NCI-H2029 (cell line): ENCODE measurements at regions not wholly inside any gene's neighbourhood (a gene's known extent, or its start where the extent isn't known, plus 50 kb on each side); places are given as distances from the start of the nearest gene placed in this dataset.

ENCODE experiments used
- DNase-seq: peaks from one replicate; lab custom pipeline; 2025; lab: John Stamatoyannopoulos, UW

DNA sequence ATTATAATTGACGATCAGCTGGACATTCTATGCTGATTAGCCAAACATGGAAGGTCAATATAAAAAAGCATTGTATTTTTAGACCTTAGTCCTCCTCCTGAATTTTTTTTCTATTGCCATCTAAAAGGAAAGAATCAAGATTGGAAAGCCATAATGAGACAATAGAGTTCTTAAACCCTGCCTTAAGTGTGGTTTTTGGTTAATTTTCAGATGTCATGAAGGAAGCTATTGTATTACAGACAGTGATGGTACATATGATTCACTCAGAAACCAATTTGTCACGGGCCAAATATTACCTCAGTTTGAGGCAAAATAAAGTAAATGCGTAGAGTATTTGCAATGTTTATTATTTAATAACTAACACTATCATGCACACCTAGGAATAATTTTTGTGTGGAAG lies 1164.0 kb upstream of the RAG2 start:
- no peak for DNase-seq

- no peak for DNase-seq
These were observed 1157.5 kb upstream of the RAG2 start for GRCh38 chr11:37755521-37755920.

- DNase-seq = no peak
These were observed 1150.6 kb upstream of the RAG2 start for GRCh38 chr11:37748641-37749040.

- DNase-seq = no peak
These were observed 1149.1 kb upstream of the RAG2 start for GRCh38 chr11:37747121-37747520.

- DNase-seq = no peak
These were observed 1129.3 kb upstream of the RAG2 start for GRCh38 chr11:37727371-37727770.

DNA sequence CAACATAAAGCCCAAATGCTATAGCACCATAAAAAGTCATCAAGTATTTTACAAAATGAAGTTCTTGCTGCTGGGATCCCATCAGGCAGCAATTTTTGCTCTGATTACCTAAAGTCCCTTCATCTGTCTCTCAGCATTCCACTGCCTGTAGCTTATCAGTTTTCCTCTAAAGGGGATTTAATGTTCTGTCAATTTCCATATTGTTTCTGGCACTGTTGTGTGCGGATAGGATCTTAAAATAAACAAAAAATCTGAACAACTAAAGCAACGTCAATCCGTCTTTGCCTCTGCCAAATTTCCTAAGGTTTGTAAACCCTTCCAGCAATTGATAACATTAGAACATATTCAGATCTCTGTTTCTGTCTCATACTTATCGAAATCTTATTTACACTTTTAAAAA lies 1126.3 kb upstream of the RAG2 start:
- no peak for DNase-seq

GRCh38 chr11:37721485-37721884 lies 1123.4 kb upstream of the RAG2 start:
- DNase-seq = no peak

DNA sequence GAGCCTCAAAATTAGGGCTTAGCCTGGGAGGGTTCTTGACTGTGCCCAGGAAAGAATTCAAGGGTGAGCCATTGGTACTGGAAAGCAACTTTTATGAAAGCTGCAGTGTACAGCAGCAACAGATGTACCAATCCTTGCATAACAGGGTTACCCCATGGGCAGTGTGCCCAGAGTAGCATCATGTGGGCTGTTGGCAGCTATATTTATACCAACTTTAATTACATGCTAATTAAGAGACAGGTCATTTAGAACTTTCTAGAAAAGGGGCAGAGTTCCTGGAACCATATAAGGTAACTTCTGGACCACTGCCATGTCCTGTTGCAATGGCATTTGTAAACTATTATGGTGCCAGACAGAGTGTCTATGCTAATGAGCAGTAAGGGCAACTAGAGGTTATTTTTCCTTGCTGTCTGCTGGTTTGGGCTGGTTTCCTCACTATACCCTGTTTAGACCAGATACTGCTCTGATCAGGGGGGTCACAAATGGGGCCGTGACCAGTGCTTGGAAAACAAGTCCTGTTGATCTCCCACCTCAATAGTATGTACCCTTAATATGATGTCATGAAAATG lies 1120.5 kb upstream of the RAG2 start:
- DNase-seq = no peak

DNA sequence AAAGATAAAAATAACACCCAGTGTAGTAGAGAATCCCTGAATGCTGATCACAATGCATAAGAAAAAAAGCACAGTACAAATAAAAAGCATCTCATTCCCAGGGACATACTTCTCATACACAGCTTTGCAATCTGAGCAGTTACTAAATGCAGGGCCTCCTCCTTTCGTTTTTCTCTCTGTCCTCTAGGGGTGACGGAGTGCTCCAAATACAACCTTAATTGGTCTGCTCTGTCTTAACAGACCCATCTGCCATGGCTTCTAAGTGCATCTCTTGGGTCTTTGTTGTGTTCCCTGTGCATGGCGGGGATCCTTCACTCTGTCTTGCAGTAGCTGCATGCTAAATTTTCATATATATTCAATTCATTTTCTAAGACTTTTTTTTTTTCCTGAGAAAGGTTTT lies 1114.2 kb upstream of the RAG2 start:
- DNase-seq = no peak

DNA sequence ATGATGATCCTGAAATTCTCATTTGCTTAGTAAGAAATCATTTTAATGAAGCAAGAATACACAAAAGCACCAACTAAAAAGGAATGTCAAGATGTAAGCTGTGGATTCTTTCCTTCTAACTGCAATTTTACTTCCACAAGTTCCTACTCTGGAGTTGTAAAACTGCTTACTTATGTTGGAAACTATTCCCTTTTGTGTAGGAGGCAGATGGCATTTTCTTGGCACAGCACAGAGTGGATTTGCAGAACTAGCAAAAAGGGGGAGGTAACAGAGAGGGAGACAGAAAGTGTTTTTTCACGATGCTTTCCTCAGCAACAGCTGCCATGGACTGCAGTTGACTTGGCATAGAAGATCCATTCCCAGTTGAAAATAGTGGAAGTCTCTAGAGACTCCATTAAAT lies 1112.0 kb upstream of the RAG2 start:
- DNase-seq = no peak

DNA sequence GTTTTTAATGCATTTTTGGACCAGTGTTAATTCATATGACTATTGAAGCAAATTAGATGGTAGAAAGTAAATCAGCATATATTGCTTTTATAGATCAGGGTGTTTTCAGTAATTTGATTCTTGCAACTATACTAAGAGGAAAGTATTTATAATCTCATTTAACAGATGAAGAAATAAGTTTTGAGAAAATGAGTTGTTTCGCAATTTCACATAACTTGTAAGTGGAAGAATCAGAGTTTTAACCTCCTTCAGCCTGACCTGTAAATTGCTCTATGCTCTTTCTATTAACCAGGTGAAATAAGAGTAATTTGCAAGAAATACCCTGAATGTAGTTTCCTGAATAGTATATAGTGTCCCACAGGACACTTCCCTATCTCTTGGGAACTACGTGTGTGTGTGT lies 1106.8 kb upstream of the RAG2 start:
- DNase-seq = no peak

DNA sequence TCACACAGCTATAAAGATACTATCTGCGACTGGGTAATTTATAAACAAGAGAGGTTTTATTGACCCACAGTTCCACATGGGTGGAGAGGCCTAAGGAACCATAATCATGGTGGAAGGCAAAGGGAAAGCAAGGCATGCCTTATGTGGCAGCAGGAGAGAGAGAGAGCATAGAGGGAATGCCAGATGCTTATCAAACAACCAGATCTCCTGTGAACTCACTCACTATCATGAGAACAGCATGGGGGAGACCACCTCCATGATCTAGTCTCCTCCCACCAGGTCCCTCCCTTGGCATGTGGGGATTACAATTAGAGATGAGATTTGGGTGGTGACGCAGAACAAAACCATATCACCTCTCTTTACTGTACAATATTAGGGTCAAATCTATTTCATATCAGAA lies 1101.6 kb upstream of the RAG2 start:
- no peak for DNase-seq

DNA sequence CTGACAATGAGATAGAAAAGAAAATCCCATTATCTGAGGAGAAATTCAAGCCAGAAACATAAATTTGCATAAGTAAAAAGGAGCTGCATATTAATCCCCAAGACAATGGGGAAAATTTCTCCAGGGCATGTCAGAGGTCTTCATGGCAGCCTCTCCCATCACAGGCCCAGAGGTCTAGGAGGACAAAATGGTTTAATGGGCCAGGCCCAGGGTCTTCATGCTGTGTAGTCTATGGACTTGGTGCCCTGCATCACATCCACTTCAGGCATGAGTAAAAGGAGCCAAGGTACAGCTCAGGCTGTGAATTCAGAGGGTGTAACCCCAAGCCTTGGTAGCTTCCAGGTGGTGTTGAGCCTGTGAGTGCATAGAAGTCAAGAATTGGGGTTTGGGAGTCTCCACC lies 1097.2 kb upstream of the RAG2 start:
- DNase-seq = no peak

GRCh38 chr11:37689951-37690350 lies 1091.9 kb upstream of the RAG2 start:
- no peak for DNase-seq

GRCh38 chr11:37688456-37688855 lies 1090.4 kb upstream of the RAG2 start:
- DNase-seq = no peak

- no peak for DNase-seq
These were observed 1089.1 kb upstream of the RAG2 start for GRCh38 chr11:37687130-37687529.

GRCh38 chr11:37671321-37671720 lies 1073.3 kb upstream of the RAG2 start:
- DNase-seq = no peak

DNA sequence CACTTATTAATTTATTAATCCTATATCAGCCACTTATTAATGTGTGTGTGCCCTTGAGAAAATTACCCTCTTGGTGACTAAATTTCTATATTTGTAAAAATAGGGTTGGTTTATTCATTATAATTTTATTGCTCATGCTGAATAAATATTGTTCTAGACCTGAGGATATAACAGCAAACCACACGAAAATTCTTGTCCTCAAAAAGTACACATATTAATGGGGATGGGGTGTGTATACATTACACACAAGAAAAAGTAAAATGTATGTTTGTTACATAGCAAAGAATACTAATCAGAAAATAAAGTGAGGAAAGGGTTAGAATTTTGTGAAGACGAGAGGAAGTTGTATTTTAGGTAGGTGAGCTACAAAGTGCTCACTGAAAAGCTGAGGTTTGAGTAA lies 1068.9 kb upstream of the RAG2 start:
- no peak for DNase-seq

DNA sequence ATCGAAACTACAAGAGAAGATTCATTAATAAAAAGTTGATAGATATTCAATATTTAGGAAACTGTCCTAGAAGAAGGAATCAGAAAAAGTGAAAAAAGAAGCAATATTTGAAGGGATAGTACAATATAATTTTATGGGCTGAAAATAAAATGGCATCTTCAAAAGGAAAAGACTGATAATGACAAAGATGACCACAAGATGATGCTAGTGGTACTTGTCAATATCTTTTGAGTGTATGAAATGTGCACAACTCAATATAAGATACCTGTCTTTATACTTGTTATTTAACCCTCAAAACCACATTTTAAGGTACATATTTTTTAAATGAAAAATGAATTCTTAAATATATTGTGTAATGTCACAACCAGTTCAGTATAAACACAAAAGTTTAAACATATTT lies 1059.6 kb upstream of the RAG2 start:
- DNase-seq = no peak

DNA sequence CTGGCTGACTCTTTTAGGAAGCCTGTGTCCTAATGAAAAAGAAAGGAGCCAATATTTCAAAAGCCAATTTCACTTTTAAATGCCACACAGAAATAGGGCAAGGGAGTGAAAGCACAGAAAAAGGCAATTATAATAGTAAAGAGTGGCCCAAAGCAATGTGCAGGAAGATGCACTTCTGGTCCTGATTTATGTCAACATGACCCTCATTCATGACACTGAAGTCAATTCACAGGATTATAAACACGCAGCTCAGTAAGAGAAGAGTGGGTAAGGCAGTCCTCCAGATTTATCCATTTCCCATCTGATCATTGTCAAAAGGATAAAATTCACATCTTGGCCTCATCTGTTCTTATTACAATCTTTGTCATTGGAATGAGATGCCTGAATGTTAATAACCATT lies 1049.7 kb upstream of the RAG2 start:
- DNase-seq = no peak

- DNase-seq = no peak
These were observed 1045.9 kb upstream of the RAG2 start for GRCh38 chr11:37643968-37644367.

GRCh38 chr11:37642296-37642695 lies 1044.3 kb upstream of the RAG2 start:
- no peak for DNase-seq

DNA sequence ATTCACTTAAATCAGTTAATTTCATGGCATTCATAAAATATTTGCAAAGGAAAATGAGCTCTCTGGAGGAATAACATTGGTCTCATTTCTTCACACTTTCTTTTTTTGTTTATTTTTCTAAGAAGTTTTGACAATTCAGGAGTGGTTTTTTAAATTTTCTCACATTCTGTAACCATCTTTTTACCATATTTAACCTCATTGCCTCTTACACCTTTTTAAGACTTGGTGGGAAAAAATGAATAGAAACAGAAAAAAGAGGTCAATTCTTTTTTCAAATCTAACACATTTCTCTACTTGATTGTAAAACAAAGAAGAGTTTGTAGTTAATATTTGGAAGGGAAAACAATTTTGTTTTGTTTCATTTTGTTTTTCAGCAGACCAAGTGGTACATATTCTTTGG lies 1034.7 kb upstream of the RAG2 start:
- DNase-seq = no peak

GRCh38 chr11:37630866-37631265 lies 1032.8 kb upstream of the RAG2 start:
- no peak for DNase-seq

- DNase-seq = no peak
These were observed 1025.7 kb upstream of the RAG2 start for GRCh38 chr11:37623778-37624177.
